ENCODE measurements at regions not wholly inside any gene's neighbourhood (a gene's known extent, or its start where the extent isn't known, plus 50 kb on each side); places are given as distances from the start of the nearest gene placed in this dataset.
"Not testable (repeated sequence)": the region's sequence is repeated elsewhere in the genome, so short reads cannot be mapped to it uniquely, and the experiment has no call there.

- Mint-ChIP-seq H3K27me3 (no peaks in the 10 kb centered on the region), H3K36me3 (peaks cover 0 to 9% (median 0%) of the 10 kb centered on the region in 3 donors), H3K4me1 (peaks cover 0 to 12% (median 3%) of the 10 kb centered on the region in 3 donors), H3K4me3 (no peak overlapping the region), H3K9me3 (no peaks in the 10 kb centered on the region), H3K27ac (no peak overlapping the region)
- Histone ChIP-seq H3K4me1 (ENCODE audit: insufficient read depth, low read length) (no peaks in the 10 kb centered on the region), H3K4me3 (ENCODE audit: low read length) (no peak overlapping the region), H3K27ac (ENCODE audit: low read depth, low read length) (no peak overlapping the region), H3K9me3 (ENCODE audit: low read length) (no peaks in the 10 kb centered on the region), H3K27me3 (ENCODE audit: insufficient read depth, low read length, poor library complexity, severe bottlenecking) (no peaks in the 10 kb centered on the region), H3K36me3 (ENCODE audit: insufficient read depth, low read length) (no peaks in the 10 kb centered on the region)
- ChIA-PET CTCF (no interaction called here), POLR2A (no interaction called here)
- no peak for DNase-seq
Observed at GRCh38 chr10:60591119-60591518, 187.2 kb upstream of the CDK1 start.

GRCh38 chr10:60589376-60589775 lies 188.9 kb upstream of the CDK1 start:
- DNase-seq: no peak
- H3K36me3 Mint-ChIP-seq: peaks cover 0 to 10% (median 0%) of the 10 kb centered on the region in 3 donors
- no peaks in the 10 kb centered on the region for H3K36me3 ChIP-seq (ENCODE audit: insufficient read depth, low read length)
- H3K27me3 Mint-ChIP-seq: no peaks in the 10 kb centered on the region
- CTCF ChIA-PET: no interaction called here
- no peak overlapping the region for H3K4me3 ChIP-seq (ENCODE audit: low read length)
- H3K4me3 Mint-ChIP-seq: no peak overlapping the region
- POLR2A ChIA-PET: no interaction called here
- no peaks in the 10 kb centered on the region for H3K27me3 ChIP-seq (ENCODE audit: insufficient read depth, low read length, poor library complexity, severe bottlenecking)
- H3K27ac Mint-ChIP-seq: no peak overlapping the region
- H3K27ac ChIP-seq (ENCODE audit: low read depth, low read length): no peak overlapping the region
- no peaks in the 10 kb centered on the region for H3K4me1 Mint-ChIP-seq
- no peaks in the 10 kb centered on the region for H3K9me3 Mint-ChIP-seq
- no peaks in the 10 kb centered on the region for H3K4me1 ChIP-seq (ENCODE audit: insufficient read depth, low read length)
- no peaks in the 10 kb centered on the region for H3K9me3 ChIP-seq (ENCODE audit: low read length)

GRCh38 chr10:60581782-60582181 lies 192.1 kb upstream of the ANK3 start:
- H3K27me3 Mint-ChIP-seq; DNase-seq; POLR2A ChIA-PET; H3K9me3 ChIP-seq (ENCODE audit: low read length); H3K4me3 ChIP-seq (ENCODE audit: low read length); H3K4me1 ChIP-seq (ENCODE audit: insufficient read depth, low read length); H3K4me1 Mint-ChIP-seq; H3K9me3 Mint-ChIP-seq; H3K4me3 Mint-ChIP-seq; H3K27ac Mint-ChIP-seq; H3K27ac ChIP-seq (ENCODE audit: low read depth, low read length); H3K36me3 ChIP-seq (ENCODE audit: insufficient read depth, low read length); H3K27me3 ChIP-seq (ENCODE audit: insufficient read depth, low read length, poor library complexity, severe bottlenecking); CTCF ChIA-PET: not testable (repeated sequence)
- peaks cover 0 to 23% (median 17%) of the 10 kb centered on the region in 3 donors for H3K36me3 Mint-ChIP-seq

GRCh38 chr10:60578217-60578616 lies 188.5 kb upstream of the ANK3 start:
- H3K27ac Mint-ChIP-seq: no peak overlapping the region
- H3K4me1 ChIP-seq (ENCODE audit: insufficient read depth, low read length): peaks cover 2% of the 10 kb centered on the region
- DNase-seq: no peak
- H3K36me3 Mint-ChIP-seq: peaks cover 0 to 19% (median 16%) of the 10 kb centered on the region in 3 donors
- ChIA-PET CTCF (no interaction called here), POLR2A (no interaction called here)
- peaks cover 6 to 20% (median 14%) of the 10 kb centered on the region in 3 donors for H3K4me1 Mint-ChIP-seq
- H3K4me3 Mint-ChIP-seq: no peak overlapping the region
- H3K27me3 Mint-ChIP-seq: peaks cover 0 to 9% of the 10 kb centered on the region in 2 donors
- H3K9me3 Mint-ChIP-seq: peaks cover 0 to 8% (median 2%) of the 10 kb centered on the region in 5 donors
- no peaks in the 10 kb centered on the region for H3K9me3 ChIP-seq (ENCODE audit: low read length)
- no peaks in the 10 kb centered on the region for H3K36me3 ChIP-seq (ENCODE audit: insufficient read depth, low read length)
- H3K27ac ChIP-seq (ENCODE audit: low read depth, low read length): no peak overlapping the region
- no peaks in the 10 kb centered on the region for H3K27me3 ChIP-seq (ENCODE audit: insufficient read depth, low read length, poor library complexity, severe bottlenecking)
- no peak overlapping the region for H3K4me3 ChIP-seq (ENCODE audit: low read length)

GRCh38 chr10:60576130-60577069 lies 186.7 kb upstream of the ANK3 start:
- Histone ChIP-seq H3K27me3 (ENCODE audit: insufficient read depth, low read length, poor library complexity, severe bottlenecking) (no peaks in the 10 kb centered on the region), H3K27ac (ENCODE audit: low read depth, low read length) (no peak overlapping the region), H3K4me1 (ENCODE audit: insufficient read depth, low read length) (peaks cover 8% of the 10 kb centered on the region), H3K9me3 (ENCODE audit: low read length) (no peaks in the 10 kb centered on the region), H3K36me3 (ENCODE audit: insufficient read depth, low read length) (no peaks in the 10 kb centered on the region), H3K4me3 (ENCODE audit: low read length) (no peak overlapping the region)
- Mint-ChIP-seq H3K27me3 (peaks cover 0 to 18% of the 10 kb centered on the region in 2 donors), H3K4me1 (peaks cover 19 to 33% (median 25%) of the 10 kb centered on the region in 3 donors), H3K27ac (peak overlapping the region in 1 of 8 donors; percentile 35), H3K4me3 (peak overlapping the region in 1 of 7 donors; percentile 5), H3K9me3 (peaks cover 0 to 4% (median 0%) of the 10 kb centered on the region in 5 donors), H3K36me3 (peaks cover 0 to 12% (median 7%) of the 10 kb centered on the region in 3 donors)
- DNase-seq: no peak
- POLR2A ChIA-PET: no interaction called here
- CTCF ChIA-PET: no interaction called here

GRCh38 chr10:60575105-60575504 lies 185.4 kb upstream of the ANK3 start:
- peaks cover 19 to 39% (median 25%) of the 10 kb centered on the region in 3 donors for H3K4me1 Mint-ChIP-seq

GRCh38 chr10:60574388-60574787 lies 184.7 kb upstream of the ANK3 start:
- Mint-ChIP-seq H3K36me3 (peaks cover 0 to 17% (median 7%) of the 10 kb centered on the region in 3 donors), H3K27me3 (peaks cover 0 to 26% of the 10 kb centered on the region in 2 donors), H3K4me3 (no peak overlapping the region), H3K4me1 (peaks cover 19 to 41% (median 25%) of the 10 kb centered on the region in 3 donors), H3K27ac (no peak overlapping the region), H3K9me3 (peaks cover 0 to 4% (median 0%) of the 10 kb centered on the region in 5 donors)
- Histone ChIP-seq H3K4me3 (ENCODE audit: low read length) (no peak overlapping the region), H3K36me3 (ENCODE audit: insufficient read depth, low read length) (no peaks in the 10 kb centered on the region), H3K27ac (ENCODE audit: low read depth, low read length) (no peak overlapping the region), H3K27me3 (ENCODE audit: insufficient read depth, low read length, poor library complexity, severe bottlenecking) (no peaks in the 10 kb centered on the region), H3K4me1 (ENCODE audit: insufficient read depth, low read length) (peaks cover 8% of the 10 kb centered on the region), H3K9me3 (ENCODE audit: low read length) (no peaks in the 10 kb centered on the region)
- ChIA-PET POLR2A (no interaction called here), CTCF (no interaction called here)
- DNase-seq: no peak

More at GRCh38 chr10:60575105-60575504, 185.4 kb upstream of the ANK3 start:
- Mint-ChIP-seq H3K9me3 (peaks cover 0 to 4% (median 0%) of the 10 kb centered on the region in 5 donors), H3K36me3 (peaks cover 0 to 17% (median 7%) of the 10 kb centered on the region in 3 donors), H3K27ac (no peak overlapping the region), H3K27me3 (peaks cover 0 to 24% of the 10 kb centered on the region in 2 donors), H3K4me3 (no peak overlapping the region)
- no peak overlapping the region for H3K27ac ChIP-seq (ENCODE audit: low read depth, low read length)
- no peaks in the 10 kb centered on the region for H3K27me3 ChIP-seq (ENCODE audit: insufficient read depth, low read length, poor library complexity, severe bottlenecking)
- POLR2A ChIA-PET: no interaction called here
- H3K36me3 ChIP-seq (ENCODE audit: insufficient read depth, low read length): no peaks in the 10 kb centered on the region
- no peak for DNase-seq
- H3K9me3 ChIP-seq (ENCODE audit: low read length): no peaks in the 10 kb centered on the region
- CTCF ChIA-PET: no interaction called here
- H3K4me3 ChIP-seq (ENCODE audit: low read length): no peak overlapping the region
- H3K4me1 ChIP-seq (ENCODE audit: insufficient read depth, low read length): peaks cover 8% of the 10 kb centered on the region

- H3K4me1 ChIP-seq (ENCODE audit: insufficient read depth, low read length): peaks cover 8% of the 10 kb centered on the region
- no peaks in the 10 kb centered on the region for H3K9me3 ChIP-seq (ENCODE audit: low read length)
- H3K27ac Mint-ChIP-seq: peak overlapping the region in 3 of 8 donors; percentile 9 to 61 (median 14)
- peaks cover 0 to 4% (median 0%) of the 10 kb centered on the region in 5 donors for H3K9me3 Mint-ChIP-seq
- no peak overlapping the region for H3K4me3 ChIP-seq (ENCODE audit: low read length)
- H3K4me1 Mint-ChIP-seq: peaks cover 19 to 45% (median 25%) of the 10 kb centered on the region in 3 donors
- peaks cover 0 to 26% of the 10 kb centered on the region in 2 donors for H3K27me3 Mint-ChIP-seq
- no peaks in the 10 kb centered on the region for H3K36me3 ChIP-seq (ENCODE audit: insufficient read depth, low read length)
- no peaks in the 10 kb centered on the region for H3K27me3 ChIP-seq (ENCODE audit: insufficient read depth, low read length, poor library complexity, severe bottlenecking)
- peaks cover 0 to 12% (median 7%) of the 10 kb centered on the region in 3 donors for H3K36me3 Mint-ChIP-seq
- H3K4me3 Mint-ChIP-seq: peak overlapping the region in 5 of 7 donors; percentile 12 to 66 (median 40)
- H3K27ac ChIP-seq (ENCODE audit: low read depth, low read length): no peak overlapping the region
- DNase-seq: no peak
- ChIA-PET POLR2A (no interaction called here), CTCF (no interaction called here)
Observed at GRCh38 chr10:60573336-60573735, 183.7 kb upstream of the ANK3 start.
